ENCODE measurements at regions not wholly inside any gene's neighbourhood (a gene's known extent, or its start where the extent isn't known, plus 50 kb on each side); places are given as distances from the start of the nearest gene placed in this dataset.

- Histone ChIP-seq H3K9me3 (no peaks in the 10 kb centered on the region), H3K4me3 (no peak overlapping the region), H3K27ac (no peak overlapping the region), H3K27me3 (no peaks in the 10 kb centered on the region), H3K4me1 (no peaks in the 10 kb centered on the region), H3K36me3 (replicated peaks in 1 of 2; ENCODE audit: insufficient read depth in 1 of 2, low read depth in 2 of 2) (no peaks in the 10 kb centered on the region)
- ATAC-seq (no peak), DNase-seq (no peak)
- WGBS, 2 donors = 84 to 86% methylated on average over 7 of the region's 7 CpGs
- no peak for TF ChIP-seq CTCF (IDR thresholded peaks at IDR 0.05)
- no peak for TF ChIP-seq POLR2A (IDR thresholded peaks at IDR 0.05)
- intact Hi-C loops (cut with DNase I) = no loop called here
These were observed 131.0 kb upstream of the SNTG2 start for GRCh38 chr2:819601-820000.

- H3K27me3 ChIP-seq = no peaks in the 10 kb centered on the region
- no peak for TF ChIP-seq CTCF (IDR thresholded peaks at IDR 0.05)
- TF ChIP-seq POLR2A (IDR thresholded peaks at IDR 0.05) = no peak
- ATAC-seq (no peak), DNase-seq (no peak)
- H3K9me3 ChIP-seq = no peaks in the 10 kb centered on the region
- no peak overlapping the region for H3K4me3 ChIP-seq
- H3K4me1 ChIP-seq = no peaks in the 10 kb centered on the region
- WGBS, 2 donors = 85 to 88% methylated on average over 11 to 12 of the region's 12 CpGs
- intact Hi-C loops (cut with DNase I) = no loop called here
- H3K27ac ChIP-seq = no peak overlapping the region
- no peaks in the 10 kb centered on the region for H3K36me3 ChIP-seq (replicated peaks in 1 of 2; ENCODE audit: insufficient read depth in 1 of 2, low read depth in 2 of 2)
These were observed 131.5 kb upstream of the SNTG2 start for GRCh38 chr2:819121-819520.

- H3K27me3 ChIP-seq = no peaks in the 10 kb centered on the region
- intact Hi-C loops (cut with DNase I) = no loop called here
- no peak for ATAC-seq
- TF ChIP-seq CTCF (IDR thresholded peaks at IDR 0.05) (no peak), POLR2A (IDR thresholded peaks at IDR 0.05) (no peak)
- no peaks in the 10 kb centered on the region for H3K4me1 ChIP-seq
- DNase-seq = no peak
- no peaks in the 10 kb centered on the region for H3K9me3 ChIP-seq
- H3K36me3 ChIP-seq (replicated peaks in 1 of 2; ENCODE audit: insufficient read depth in 1 of 2, low read depth in 2 of 2) = no peaks in the 10 kb centered on the region
- 71 to 72% methylated on average over 5 to 6 of the region's 6 CpGs for WGBS, 2 donors
- no peak overlapping the region for H3K4me3 ChIP-seq
- H3K27ac ChIP-seq = no peak overlapping the region
These were observed 133.2 kb upstream of the SNTG2 start for GRCh38 chr2:817336-818015.

DNA sequence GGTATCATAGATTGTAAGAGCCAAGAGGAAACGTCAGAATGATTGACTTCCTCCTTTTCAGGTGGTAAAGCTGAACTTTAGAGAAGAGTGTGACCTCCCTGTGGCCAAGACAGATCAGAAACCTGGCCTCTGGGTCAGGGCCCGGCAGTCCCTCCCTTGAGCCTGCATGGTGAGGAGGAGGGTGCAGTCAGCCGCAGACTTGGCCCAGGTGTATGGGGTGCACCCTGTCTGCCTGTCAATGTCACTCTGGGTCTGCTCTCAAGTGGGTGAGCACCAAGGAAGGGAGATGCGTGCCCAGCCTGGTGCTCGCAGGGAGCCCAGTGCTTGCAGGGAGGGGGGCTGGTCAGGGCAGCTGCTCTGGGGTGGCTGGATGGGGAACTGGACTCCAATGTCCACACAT, 134.4 kb upstream of the SNTG2 start:
- no peak overlapping the region for H3K4me3 ChIP-seq
- H3K36me3 ChIP-seq (replicated peaks in 1 of 2; ENCODE audit: insufficient read depth in 1 of 2, low read depth in 2 of 2) = no peaks in the 10 kb centered on the region
- H3K27me3 ChIP-seq = no peaks in the 10 kb centered on the region
- H3K9me3 ChIP-seq = no peaks in the 10 kb centered on the region
- no peak for DNase-seq
- 77 to 79% methylated on average over 4 to 5 of the region's 5 CpGs for WGBS, 2 donors
- intact Hi-C loops (cut with DNase I) = no loop called here
- H3K27ac ChIP-seq = no peak overlapping the region
- no peaks in the 10 kb centered on the region for H3K4me1 ChIP-seq
- TF ChIP-seq CTCF (IDR thresholded peaks at IDR 0.05) = no peak
- ATAC-seq = no peak

GRCh38 chr2:810397-810796, 133.2 kb upstream of the TMEM18 start:
- H3K27ac ChIP-seq = no peak overlapping the region
- H3K9me3 ChIP-seq = no peaks in the 10 kb centered on the region
- H3K27me3 ChIP-seq = no peaks in the 10 kb centered on the region
- ATAC-seq (no peak), DNase-seq (no peak)
- 32 to 38% methylated on average over 1 of the region's 1 CpG for WGBS, 2 donors
- no peak for TF ChIP-seq CTCF (IDR thresholded peaks at IDR 0.05)
- TF ChIP-seq POLR2A (IDR thresholded peaks at IDR 0.05) = no peak
- no peaks in the 10 kb centered on the region for H3K36me3 ChIP-seq (replicated peaks in 1 of 2; ENCODE audit: insufficient read depth in 1 of 2, low read depth in 2 of 2)
- intact Hi-C loops (cut with DNase I) = no loop called here
- H3K4me1 ChIP-seq = no peaks in the 10 kb centered on the region
- no peak overlapping the region for H3K4me3 ChIP-seq
